ENCODE measurements at regions not wholly inside any gene's neighbourhood (a gene's known extent, or its start where the extent isn't known, plus 50 kb on each side); places are given as distances from the start of the nearest gene placed in this dataset.
"Not testable (repeated sequence)": the region's sequence is repeated elsewhere in the genome, so short reads cannot be mapped to it uniquely, and the experiment has no call there.

DNA sequence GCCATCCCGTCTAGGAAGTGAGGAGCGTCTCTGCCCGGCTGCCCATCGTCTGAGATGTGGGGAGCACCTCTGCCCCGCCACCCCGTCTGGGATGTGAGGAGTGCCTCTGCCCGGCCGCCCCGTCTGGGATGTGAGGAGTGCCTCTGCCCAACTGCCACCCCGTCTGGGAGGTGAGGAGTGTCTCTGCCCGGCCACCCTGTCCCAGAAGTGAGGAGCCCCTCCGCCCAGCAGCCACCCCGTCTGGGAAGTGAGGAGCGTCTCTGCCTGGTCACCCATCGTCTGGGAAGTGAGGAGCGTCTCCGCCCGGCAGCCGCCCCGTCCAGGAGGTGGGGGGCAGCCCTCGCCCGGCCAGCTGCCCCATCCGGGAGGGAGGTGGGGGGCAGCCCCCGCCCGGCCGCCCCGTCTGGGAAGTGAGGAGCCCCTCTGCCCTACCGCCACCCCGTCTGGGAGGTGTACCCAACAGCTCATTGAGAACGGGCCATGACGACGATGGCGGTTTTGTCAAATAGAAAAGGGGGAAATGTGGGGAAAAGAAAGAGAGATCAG, 474.9 kb downstream of the IRS2 start:
- H3K27ac Mint-ChIP-seq; H3K9me3 Mint-ChIP-seq; H3K4me3 Mint-ChIP-seq (ENCODE audit: low read depth); H3K36me3 Mint-ChIP-seq (ENCODE audit: low read depth); intact Hi-C loops (cut with micrococcal nuclease); H3K27me3 Mint-ChIP-seq (ENCODE audit: low read depth); H3K4me1 Mint-ChIP-seq (ENCODE audit: low read depth); DNase-seq (ENCODE audit: low spot score): not testable (repeated sequence)

DNA sequence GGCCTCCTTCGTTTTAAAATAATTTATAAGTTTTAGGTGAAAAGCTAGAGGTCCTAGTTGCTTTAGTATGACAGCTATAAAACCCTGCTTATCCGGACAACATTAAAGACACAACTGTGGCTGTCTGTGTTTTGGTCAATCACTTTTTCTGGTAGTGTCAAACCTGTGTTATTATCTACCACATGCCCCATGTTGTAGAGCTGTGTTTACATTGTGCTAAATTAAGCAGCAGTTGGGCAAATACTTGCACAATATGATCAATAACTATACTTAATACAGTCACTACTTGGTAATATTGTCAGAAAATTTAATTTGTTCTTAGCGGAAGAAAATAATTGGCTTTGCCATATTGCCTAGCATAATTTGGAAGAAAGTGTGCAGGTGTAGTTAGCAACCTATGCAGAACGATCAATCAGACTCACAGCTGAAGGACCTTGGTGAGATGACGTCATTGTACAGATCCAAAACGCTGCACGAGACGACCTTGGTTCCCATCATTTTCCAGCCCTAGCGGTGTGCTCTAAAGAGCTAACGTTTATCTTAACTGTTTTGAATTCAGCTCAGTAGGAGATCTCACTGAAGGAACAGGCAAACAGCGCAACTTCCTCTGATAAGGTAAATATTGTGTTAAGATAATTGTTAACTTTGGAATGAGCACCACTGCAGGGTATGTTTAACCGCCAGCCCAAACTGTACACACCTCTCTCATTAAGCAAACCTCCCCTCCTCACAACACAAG, 476.6 kb downstream of the IRS2 start:
- Mint-ChIP-seq H3K9me3 (peaks cover 4% of the 10 kb centered on the region), H3K27me3 (ENCODE audit: low read depth) (no peaks in the 10 kb centered on the region), H3K27ac (no peak overlapping the region), H3K4me1 (ENCODE audit: low read depth) (no peaks in the 10 kb centered on the region), H3K4me3 (ENCODE audit: low read depth) (no peak overlapping the region), H3K36me3 (ENCODE audit: low read depth) (no peaks in the 10 kb centered on the region)
- DNase-seq (ENCODE audit: low spot score): no peak
- intact Hi-C loops (cut with micrococcal nuclease): no loop called here

DNA sequence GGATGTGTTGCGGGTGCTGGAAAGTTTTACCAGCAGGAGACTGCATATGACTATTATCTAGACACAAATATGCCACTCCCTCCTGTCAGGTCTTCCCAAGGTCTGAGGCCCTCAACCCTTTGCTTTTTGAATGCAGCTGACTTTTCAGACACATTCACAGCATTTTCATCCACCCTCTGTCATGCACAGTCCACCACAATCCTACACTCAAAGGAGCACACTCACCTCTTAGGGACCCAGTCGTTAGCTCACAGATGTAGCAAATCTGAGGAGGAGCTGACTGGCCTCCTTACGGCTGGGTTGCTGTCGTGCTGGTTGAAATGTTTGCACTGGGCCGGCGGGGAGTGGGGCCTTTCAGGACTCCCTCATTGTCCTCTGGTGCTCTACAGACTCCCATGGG, 479.4 kb downstream of the IRS2 start:
- no peaks in the 10 kb centered on the region for H3K27me3 Mint-ChIP-seq (ENCODE audit: low read depth)
- no peak overlapping the region for H3K27ac Mint-ChIP-seq
- no peaks in the 10 kb centered on the region for H3K4me1 Mint-ChIP-seq (ENCODE audit: low read depth)
- no peaks in the 10 kb centered on the region for H3K36me3 Mint-ChIP-seq (ENCODE audit: low read depth)
- intact Hi-C loops (cut with micrococcal nuclease): no loop called here
- no peak overlapping the region for H3K4me3 Mint-ChIP-seq (ENCODE audit: low read depth)
- H3K9me3 Mint-ChIP-seq: no peaks in the 10 kb centered on the region
- DNase-seq (ENCODE audit: low spot score): no peak

DNA sequence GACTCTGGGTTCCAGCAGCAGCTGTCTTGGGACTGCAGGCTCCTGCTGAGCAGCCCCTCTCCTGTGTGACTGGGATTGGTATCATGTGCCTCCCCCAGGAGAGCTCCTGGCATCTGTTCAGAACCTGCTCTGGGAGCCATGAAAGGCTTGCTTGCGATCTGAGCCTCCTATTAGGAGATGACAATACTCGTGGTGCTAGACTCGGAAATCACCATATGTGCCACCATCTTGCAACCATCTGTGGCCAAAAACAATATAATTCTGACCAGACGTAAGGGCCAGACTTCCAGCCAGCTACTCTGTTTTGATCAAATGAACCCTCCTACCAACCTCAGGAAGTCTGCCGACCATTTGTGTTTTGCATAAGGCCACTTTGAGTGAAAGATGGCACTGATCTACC, 484.7 kb downstream of the IRS2 start:
- no peaks in the 10 kb centered on the region for H3K4me1 Mint-ChIP-seq (ENCODE audit: low read depth)
- intact Hi-C loops (cut with micrococcal nuclease): no loop called here
- no peak for DNase-seq (ENCODE audit: low spot score)
- H3K36me3 Mint-ChIP-seq (ENCODE audit: low read depth): no peaks in the 10 kb centered on the region
- no peak overlapping the region for H3K27ac Mint-ChIP-seq
- no peaks in the 10 kb centered on the region for H3K9me3 Mint-ChIP-seq
- no peak overlapping the region for H3K4me3 Mint-ChIP-seq (ENCODE audit: low read depth)
- no peaks in the 10 kb centered on the region for H3K27me3 Mint-ChIP-seq (ENCODE audit: low read depth)

DNA sequence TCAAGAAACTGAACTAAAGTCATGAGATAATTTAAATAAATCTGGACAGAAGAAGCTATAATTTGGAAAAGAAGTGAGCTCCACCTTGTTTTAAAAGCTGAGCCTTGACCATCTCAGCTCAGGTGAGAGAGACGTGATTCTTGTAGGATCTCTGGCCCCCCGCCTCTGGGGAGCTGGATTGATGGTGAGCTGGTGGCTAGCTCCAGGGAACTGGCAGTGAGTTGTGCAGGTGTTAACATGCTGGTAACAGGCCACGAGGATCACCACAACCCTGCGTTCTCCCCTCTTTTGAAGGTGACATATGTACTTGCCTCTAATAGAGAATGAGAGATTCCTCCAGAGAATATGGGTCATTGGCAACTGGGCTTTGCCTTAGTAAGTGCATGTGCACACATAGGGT, 485.1 kb downstream of the IRS2 start:
- no peaks in the 10 kb centered on the region for H3K27me3 Mint-ChIP-seq (ENCODE audit: low read depth)
- intact Hi-C loops (cut with micrococcal nuclease): no loop called here
- H3K4me3 Mint-ChIP-seq (ENCODE audit: low read depth): no peak overlapping the region

DNA sequence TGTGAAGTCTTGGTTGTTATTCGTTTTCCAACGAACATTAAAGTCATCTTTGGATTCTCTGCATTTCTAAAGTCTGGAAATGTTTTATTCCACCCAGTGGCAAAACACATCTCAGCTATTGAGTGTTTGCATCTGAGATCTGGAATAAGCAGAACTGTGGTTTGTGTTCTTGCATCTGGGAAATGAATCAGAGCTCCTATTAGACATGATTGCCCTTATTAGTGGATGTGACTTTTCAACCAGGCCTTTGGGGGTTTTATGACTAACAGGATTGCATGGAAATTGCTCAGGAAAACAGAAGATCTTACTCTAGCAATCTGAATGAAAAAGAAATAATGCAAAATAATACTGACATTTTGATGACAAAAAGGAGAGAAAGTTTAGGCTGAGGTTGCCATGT, 488.8 kb downstream of the IRS2 start:
- H3K27ac Mint-ChIP-seq: no peak overlapping the region
- no peak overlapping the region for H3K4me3 Mint-ChIP-seq (ENCODE audit: low read depth)
- no peaks in the 10 kb centered on the region for H3K9me3 Mint-ChIP-seq
- no peaks in the 10 kb centered on the region for H3K4me1 Mint-ChIP-seq (ENCODE audit: low read depth)
- no peak for DNase-seq (ENCODE audit: low spot score)
- H3K27me3 Mint-ChIP-seq (ENCODE audit: low read depth): no peaks in the 10 kb centered on the region
- intact Hi-C loops (cut with micrococcal nuclease): no loop called here
- H3K36me3 Mint-ChIP-seq (ENCODE audit: low read depth): no peaks in the 10 kb centered on the region

More for the DNA sequence above, 485.1 kb downstream of the IRS2 start:
- no peaks in the 10 kb centered on the region for H3K9me3 Mint-ChIP-seq
- H3K27ac Mint-ChIP-seq: no peak overlapping the region
- DNase-seq (ENCODE audit: low spot score): no peak
- H3K4me1 Mint-ChIP-seq (ENCODE audit: low read depth): no peaks in the 10 kb centered on the region
- H3K36me3 Mint-ChIP-seq (ENCODE audit: low read depth): no peaks in the 10 kb centered on the region

DNA sequence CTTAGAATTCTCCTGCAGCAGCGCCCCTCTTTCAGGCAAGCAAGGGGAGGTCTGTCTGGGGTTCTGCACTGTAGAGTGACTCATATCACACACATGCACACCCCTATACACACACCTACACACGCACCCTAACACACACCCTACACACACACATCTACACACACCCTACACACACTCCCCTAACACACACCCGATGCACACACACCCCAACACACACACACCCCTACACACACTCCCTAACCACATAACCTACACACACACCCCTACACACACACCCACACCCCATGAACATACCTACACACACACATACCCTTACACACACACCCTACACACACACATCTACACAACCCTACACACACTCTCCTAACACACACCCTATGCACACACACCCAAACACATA, 493.2 kb downstream of the IRS2 start:
- no peak overlapping the region for H3K27ac Mint-ChIP-seq
- no peaks in the 10 kb centered on the region for H3K36me3 Mint-ChIP-seq (ENCODE audit: low read depth)
- no peaks in the 10 kb centered on the region for H3K9me3 Mint-ChIP-seq
- intact Hi-C loops (cut with micrococcal nuclease): no loop called here
- H3K4me3 Mint-ChIP-seq (ENCODE audit: low read depth): no peak overlapping the region
- no peak for DNase-seq (ENCODE audit: low spot score)
- no peaks in the 10 kb centered on the region for H3K4me1 Mint-ChIP-seq (ENCODE audit: low read depth)
- H3K27me3 Mint-ChIP-seq (ENCODE audit: low read depth): no peaks in the 10 kb centered on the region

DNA sequence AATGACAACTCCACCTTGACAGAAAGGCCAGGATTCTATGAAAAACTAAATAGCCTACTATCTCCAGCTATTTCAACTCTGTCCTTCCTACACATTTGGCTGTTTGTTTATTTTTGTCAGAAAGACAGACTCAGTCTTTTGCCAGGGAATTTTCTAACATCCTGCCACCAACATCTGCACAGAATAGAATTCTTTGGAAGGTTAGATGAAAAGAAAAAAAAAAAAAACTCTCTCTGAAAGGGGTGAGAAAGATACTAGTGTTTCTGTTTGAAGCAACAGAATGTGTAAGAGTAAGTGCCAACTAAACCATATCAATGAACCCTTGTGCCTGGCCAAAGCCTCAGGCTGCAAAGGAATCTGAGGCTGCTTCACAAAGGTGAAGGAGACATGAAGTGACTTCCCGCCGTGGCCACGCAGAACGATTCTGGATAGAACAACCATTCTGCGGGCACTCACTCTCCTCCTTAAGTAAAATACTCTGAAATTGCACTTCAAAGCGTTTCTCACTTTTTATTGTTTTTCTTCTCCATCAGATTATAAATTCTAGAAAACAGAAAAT, 498.2 kb downstream of the IRS2 start:
- Mint-ChIP-seq H3K4me1 (ENCODE audit: low read depth) (no peaks in the 10 kb centered on the region), H3K9me3 (no peaks in the 10 kb centered on the region), H3K36me3 (ENCODE audit: low read depth) (no peaks in the 10 kb centered on the region), H3K4me3 (ENCODE audit: low read depth) (no peak overlapping the region), H3K27me3 (ENCODE audit: low read depth) (no peaks in the 10 kb centered on the region), H3K27ac (no peak overlapping the region)
- intact Hi-C loops (cut with micrococcal nuclease): no loop called here
- DNase-seq (ENCODE audit: low spot score): no peak

DNA sequence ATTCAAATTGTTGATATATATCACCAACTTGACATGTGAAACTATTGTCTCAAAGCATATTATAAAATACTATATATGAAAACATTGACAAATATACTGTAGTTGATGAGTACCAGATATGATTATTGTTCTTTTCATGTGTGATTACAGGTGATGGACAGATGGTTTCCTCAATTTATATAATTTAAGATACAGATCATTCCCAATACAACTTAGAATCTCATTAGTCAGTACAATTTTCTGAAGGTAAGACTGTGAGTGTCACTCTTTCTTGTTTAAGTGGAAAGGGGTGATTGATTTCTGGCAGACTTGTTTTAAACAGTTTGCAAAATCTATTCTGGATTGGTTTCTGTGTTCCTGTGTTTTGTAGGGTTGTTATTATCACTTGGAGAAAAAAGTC, 498.8 kb downstream of the IRS2 start:
- no peaks in the 10 kb centered on the region for H3K36me3 Mint-ChIP-seq (ENCODE audit: low read depth)
- H3K9me3 Mint-ChIP-seq: no peaks in the 10 kb centered on the region
- H3K27ac Mint-ChIP-seq: no peak overlapping the region
- no peak for DNase-seq (ENCODE audit: low spot score)
- no peaks in the 10 kb centered on the region for H3K4me1 Mint-ChIP-seq (ENCODE audit: low read depth)
- H3K4me3 Mint-ChIP-seq (ENCODE audit: low read depth): no peak overlapping the region
- intact Hi-C loops (cut with micrococcal nuclease): no loop called here
- no peaks in the 10 kb centered on the region for H3K27me3 Mint-ChIP-seq (ENCODE audit: low read depth)

DNA sequence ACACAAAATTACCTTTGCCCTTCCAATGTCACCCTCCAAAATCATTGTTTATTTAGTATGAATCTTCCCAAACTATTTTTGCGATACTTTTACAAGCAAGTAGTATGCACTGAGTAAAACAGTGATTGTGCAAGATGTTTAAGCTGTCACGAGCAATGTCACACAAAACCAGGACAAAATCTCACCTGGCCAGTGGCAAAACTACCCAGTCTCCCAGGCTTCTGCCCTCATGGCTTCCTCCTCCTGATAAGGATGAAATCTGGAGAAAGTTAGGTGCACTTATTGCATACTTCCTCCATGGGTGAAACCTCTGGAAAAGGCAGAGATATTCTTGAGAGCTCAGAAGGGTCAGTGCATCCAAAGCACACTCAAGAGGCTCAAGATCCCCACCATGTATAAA, 500.8 kb downstream of the IRS2 start:
- Mint-ChIP-seq H3K4me1 (ENCODE audit: low read depth) (no peaks in the 10 kb centered on the region), H3K27ac (no peak overlapping the region), H3K27me3 (ENCODE audit: low read depth) (no peaks in the 10 kb centered on the region), H3K36me3 (ENCODE audit: low read depth) (no peaks in the 10 kb centered on the region), H3K4me3 (ENCODE audit: low read depth) (no peak overlapping the region), H3K9me3 (no peaks in the 10 kb centered on the region)
- intact Hi-C loops (cut with micrococcal nuclease): no loop called here
- DNase-seq (ENCODE audit: low spot score): no peak

DNA sequence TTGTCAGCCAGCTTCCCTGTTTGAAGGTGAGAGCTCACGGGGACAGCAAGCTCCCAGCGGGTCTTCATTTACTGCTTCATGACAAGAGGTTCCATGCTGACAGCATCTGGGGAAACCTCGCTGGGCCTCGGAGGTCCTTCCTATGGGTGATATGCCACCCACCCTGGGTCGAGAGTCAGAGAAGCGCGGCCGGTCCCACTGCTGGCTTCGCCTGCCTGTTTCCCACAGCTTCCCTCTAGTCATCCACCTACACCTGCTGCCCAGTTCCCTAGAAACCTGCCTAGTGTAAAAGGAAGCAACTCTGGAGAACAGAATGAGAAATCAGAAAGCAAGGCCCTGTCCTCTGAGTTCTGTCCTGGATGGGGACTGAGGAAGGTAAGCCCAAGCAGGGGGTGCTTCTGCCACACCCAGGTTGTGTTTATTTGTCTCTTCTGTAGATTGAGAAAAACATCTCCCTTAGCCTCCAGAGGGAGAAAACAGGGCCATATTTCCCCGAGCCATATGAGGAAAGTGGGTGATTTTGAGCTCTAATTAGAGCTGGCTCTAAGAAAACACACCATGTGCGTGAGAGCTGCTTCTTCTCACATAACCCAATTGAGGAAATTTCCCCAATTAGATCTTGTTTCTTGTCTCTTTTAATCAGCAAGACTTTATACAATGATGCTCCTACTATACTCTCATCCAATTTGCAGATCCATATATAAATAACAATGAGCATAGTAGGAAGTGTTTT, 504.3 kb downstream of the IRS2 start:
- Mint-ChIP-seq H3K27ac (no peak overlapping the region), H3K9me3 (no peaks in the 10 kb centered on the region), H3K4me3 (ENCODE audit: low read depth) (no peak overlapping the region), H3K27me3 (ENCODE audit: low read depth) (no peaks in the 10 kb centered on the region), H3K4me1 (ENCODE audit: low read depth) (no peaks in the 10 kb centered on the region), H3K36me3 (ENCODE audit: low read depth) (no peaks in the 10 kb centered on the region)
- DNase-seq (ENCODE audit: low spot score): no peak
- intact Hi-C loops (cut with micrococcal nuclease): no loop called here

DNA sequence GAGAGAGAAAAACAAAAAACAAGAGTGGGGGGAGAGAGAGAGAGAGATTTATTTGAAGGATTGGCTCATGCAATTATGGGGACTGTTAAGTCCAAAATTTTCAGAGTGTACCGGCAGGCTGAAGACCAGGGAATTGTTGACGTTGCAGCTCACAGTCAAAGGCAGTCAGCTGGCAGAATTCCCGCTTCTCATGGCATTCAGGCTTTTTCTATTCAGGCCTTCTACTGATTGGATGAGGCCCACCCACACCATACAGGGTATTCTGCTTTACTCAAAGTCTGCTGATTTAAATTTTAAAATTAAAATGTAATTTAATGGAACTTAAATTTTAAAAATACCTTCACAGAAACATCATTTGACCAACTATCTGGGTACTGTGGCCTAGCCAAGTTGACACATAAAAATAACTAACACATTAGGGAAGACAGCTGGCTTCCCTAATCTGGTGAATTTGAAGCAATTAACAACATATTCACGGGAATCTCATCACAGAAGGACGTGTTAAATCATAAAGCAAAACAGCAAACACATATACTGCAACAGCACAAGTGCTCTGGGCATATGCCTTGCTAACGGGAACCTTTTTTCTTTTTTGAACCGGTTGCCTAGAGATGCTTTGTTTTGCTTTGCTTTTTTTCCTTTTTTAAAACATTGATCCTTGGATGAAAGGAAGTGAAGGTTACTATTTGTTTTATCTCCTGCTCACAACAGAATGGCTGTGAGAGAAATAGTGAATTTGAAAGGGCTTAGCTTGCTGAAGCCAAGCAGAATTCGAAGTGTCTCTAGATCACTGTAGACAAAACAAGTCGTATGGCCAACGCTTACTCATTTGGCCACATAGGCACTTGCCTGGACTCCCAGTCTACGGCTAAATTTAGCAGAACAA, 505.1 kb downstream of the IRS2 start:
- intact Hi-C loops (cut with micrococcal nuclease): no loop called here
- no peak for DNase-seq (ENCODE audit: low spot score)
- Mint-ChIP-seq H3K27me3 (ENCODE audit: low read depth) (no peaks in the 10 kb centered on the region), H3K4me1 (ENCODE audit: low read depth) (no peaks in the 10 kb centered on the region), H3K4me3 (ENCODE audit: low read depth) (no peak overlapping the region), H3K27ac (no peak overlapping the region), H3K9me3 (no peaks in the 10 kb centered on the region), H3K36me3 (ENCODE audit: low read depth) (no peaks in the 10 kb centered on the region)

All from activated T-helper 2 cell treated with anti-CD3 and anti-CD28 coated beads, Interferon-gamma antibody, Interleukin-2, Interleukin-4, amounts not matched to agents 10 μg/mL and 5 μg/mL and 100 μg/mL, durations not matched to agents 14 hours and 24 hours and 36 hours (primary cell).